ENCODE measurements at regions not wholly inside any gene's neighbourhood (a gene's known extent, or its start where the extent isn't known, plus 50 kb on each side); places are given as distances from the start of the nearest gene placed in this dataset.

- Mint-ChIP-seq H3K27me3 (ENCODE audit: insufficient read depth, unreplicated experiment) (peaks cover 26% of the 10 kb centered on the region), H3K4me3 (ENCODE audit: unreplicated experiment) (no peak overlapping the region), H3K36me3 (ENCODE audit: insufficient read depth, unreplicated experiment) (no peaks in the 10 kb centered on the region), H3K9me3 (ENCODE audit: unreplicated experiment) (no peaks in the 10 kb centered on the region), H3K4me1 (ENCODE audit: low read depth, unreplicated experiment) (peaks cover 7% of the 10 kb centered on the region), H3K27ac (ENCODE audit: unreplicated experiment) (no peak overlapping the region)
- H3K9me3 ChIP-seq = no peaks in the 10 kb centered on the region; the same call in 1 of the 2 replicates
- H3K4me1 ChIP-seq = no peaks in the 10 kb centered on the region
- ChIA-PET POLR2A (no interaction called here), CTCF (no interaction called here)
- no peaks in the 10 kb centered on the region for H3K36me3 ChIP-seq (ENCODE audit: control insufficient read depth, insufficient read depth, low read length)
- no peak for DNase-seq
- intact Hi-C loops (cut with micrococcal nuclease; ENCODE audit: unreplicated experiment) = no loop called here
- H3K27me3 ChIP-seq (replicated peaks; ENCODE audit: control insufficient read depth, insufficient read depth, low read length) = no peaks in the 10 kb centered on the region
- no TSS peak for BruUV-seq (replicated peaks)
- no peak for TF ChIP-seq CTCF (IDR thresholded peaks at IDR 0.05; ENCODE audit: insufficient read depth in 1 of 2, low read depth in 1 of 2, low read length in 1 of 2, severe bottlenecking in 1 of 2, unreplicated experiment in 1 of 2)
- H3K4me3 ChIP-seq (ENCODE audit: low read depth, low read length) = no peak overlapping the region
Observed at GRCh38 chr7:28267012-28267411, 86.4 kb upstream of the JAZF1 start.

- Histone ChIP-seq H3K4me1 (no peaks in the 10 kb centered on the region), H3K4me3 (ENCODE audit: low read depth, low read length) (no peak overlapping the region), H3K36me3 (ENCODE audit: control insufficient read depth, insufficient read depth, low read length) (no peaks in the 10 kb centered on the region), H3K9me3 (peaks cover 5% of the 10 kb centered on the region; the same call in 1 of the 2 replicates), H3K27me3 (replicated peaks; ENCODE audit: control insufficient read depth, insufficient read depth, low read length) (no peaks in the 10 kb centered on the region)
- intact Hi-C loops (cut with micrococcal nuclease; ENCODE audit: unreplicated experiment) = no loop called here
- ChIA-PET CTCF (no interaction called here), POLR2A (no interaction called here)
- Mint-ChIP-seq H3K9me3 (ENCODE audit: unreplicated experiment) (no peaks in the 10 kb centered on the region), H3K4me1 (ENCODE audit: low read depth, unreplicated experiment) (no peaks in the 10 kb centered on the region), H3K27me3 (ENCODE audit: insufficient read depth, unreplicated experiment) (peaks cover 22% of the 10 kb centered on the region), H3K4me3 (ENCODE audit: unreplicated experiment) (no peak overlapping the region), H3K36me3 (ENCODE audit: insufficient read depth, unreplicated experiment) (no peaks in the 10 kb centered on the region), H3K27ac (ENCODE audit: unreplicated experiment) (no peak overlapping the region)
- no TSS peak for BruUV-seq (replicated peaks)
- DNase-seq = no peak
- no peak for TF ChIP-seq CTCF (IDR thresholded peaks at IDR 0.05; ENCODE audit: insufficient read depth in 1 of 2, low read depth in 1 of 2, low read length in 1 of 2, severe bottlenecking in 1 of 2, unreplicated experiment in 1 of 2)
Observed at GRCh38 chr7:28269700-28270361, 89.2 kb upstream of the JAZF1 start.

GRCh38 chr7:28270536-28270935 is 89.9 kb upstream of the JAZF1 start:
- DNase-seq = no peak
- no peak overlapping the region for H3K27ac Mint-ChIP-seq (ENCODE audit: unreplicated experiment)
- no peaks in the 10 kb centered on the region for H3K9me3 Mint-ChIP-seq (ENCODE audit: unreplicated experiment)
- H3K4me1 ChIP-seq = no peaks in the 10 kb centered on the region
- ChIA-PET POLR2A (no interaction called here), CTCF (interaction anchor here (0.6 kb wide), 1 partner anchor 447 kb away, joined by 3 read pairs; no protein-coding TSS in a partner anchor)
- intact Hi-C loops (cut with micrococcal nuclease; ENCODE audit: unreplicated experiment) = no loop called here
- H3K36me3 Mint-ChIP-seq (ENCODE audit: insufficient read depth, unreplicated experiment) = no peaks in the 10 kb centered on the region
- no peak for TF ChIP-seq CTCF (IDR thresholded peaks at IDR 0.05; ENCODE audit: insufficient read depth in 1 of 2, low read depth in 1 of 2, low read length in 1 of 2, severe bottlenecking in 1 of 2, unreplicated experiment in 1 of 2)
- no peaks in the 10 kb centered on the region for H3K27me3 ChIP-seq (replicated peaks; ENCODE audit: control insufficient read depth, insufficient read depth, low read length)
- peaks cover 5% of the 10 kb centered on the region; the same call in 1 of the 2 replicates for H3K9me3 ChIP-seq
- H3K4me1 Mint-ChIP-seq (ENCODE audit: low read depth, unreplicated experiment) = no peaks in the 10 kb centered on the region
- no peaks in the 10 kb centered on the region for H3K36me3 ChIP-seq (ENCODE audit: control insufficient read depth, insufficient read depth, low read length)
- no TSS peak for BruUV-seq (replicated peaks)
- peaks cover 22% of the 10 kb centered on the region for H3K27me3 Mint-ChIP-seq (ENCODE audit: insufficient read depth, unreplicated experiment)
- no peak overlapping the region for H3K4me3 Mint-ChIP-seq (ENCODE audit: unreplicated experiment)
- H3K4me3 ChIP-seq (ENCODE audit: low read depth, low read length) = no peak overlapping the region
